SKM-1 treated with dmso at 0.1 percent for 144 hours (cell line): ENCODE measurements at regions not wholly inside any gene's neighbourhood (a gene's known extent, or its start where the extent isn't known, plus 50 kb on each side); places are given as distances from the start of the nearest gene placed in this dataset.

ENCODE experiments used
- DNase-seq: peaks from one replicate; lab custom pipeline; 2025; ENCODE audit not compliant: unreplicated experiment; lab: John Stamatoyannopoulos, UW

- DNase-seq = no peak
Observed at GRCh38 chr16:73846007-73846330, 450.6 kb upstream of the PSMD7 start.

- no peak for DNase-seq
Observed at GRCh38 chr16:73845238-73846006, 451.2 kb upstream of the PSMD7 start.

GRCh38 chr16:73840728-73841127, 455.9 kb upstream of the PSMD7 start:
- DNase-seq = no peak

GRCh38 chr16:73831220-73831619, 465.4 kb upstream of the PSMD7 start:
- DNase-seq = no peak

- no peak for DNase-seq
Observed at GRCh38 chr16:73823205-73823849, 473.3 kb upstream of the PSMD7 start.

- DNase-seq = no peak
Observed at GRCh38 chr16:73817526-73818324, 478.9 kb upstream of the PSMD7 start.

- no peak for DNase-seq
Observed at GRCh38 chr16:73813527-73813926, 483.1 kb upstream of the PSMD7 start.

- DNase-seq = no peak
Observed at GRCh38 chr16:73804456-73804855, 492.2 kb upstream of the PSMD7 start.

- DNase-seq = no peak
Observed at GRCh38 chr16:73798471-73798870, 498.1 kb upstream of the PSMD7 start.

- no peak for DNase-seq
Observed at GRCh38 chr16:73797115-73797514, 499.5 kb upstream of the PSMD7 start.

- no peak for DNase-seq
Observed at GRCh38 chr16:73796241-73796640, 500.4 kb upstream of the PSMD7 start.

GRCh38 chr16:73794994-73795393, 501.6 kb upstream of the PSMD7 start:
- DNase-seq = no peak

GRCh38 chr16:73793871-73794437, 502.7 kb upstream of the PSMD7 start:
- DNase-seq = no peak

- DNase-seq = no peak
Observed at GRCh38 chr16:73793260-73793659, 503.4 kb upstream of the PSMD7 start.

- DNase-seq = no peak
Observed at GRCh38 chr16:73792199-73793020, 504.2 kb upstream of the PSMD7 start.

- DNase-seq = no peak
Observed at GRCh38 chr16:73781297-73781696, 515.3 kb upstream of the PSMD7 start.

GRCh38 chr16:73778887-73779286, 517.7 kb upstream of the PSMD7 start:
- no peak for DNase-seq

GRCh38 chr16:73775841-73776388, 520.7 kb upstream of the PSMD7 start:
- DNase-seq = no peak

GRCh38 chr16:73771196-73772064, 525.2 kb upstream of the PSMD7 start:
- no peak for DNase-seq

GRCh38 chr16:73768786-73769203, 527.8 kb upstream of the PSMD7 start:
- DNase-seq = no peak
